ENCODE measurements at regions not wholly inside any gene's neighbourhood (a gene's known extent, or its start where the extent isn't known, plus 50 kb on each side); places are given as distances from the start of the nearest gene placed in this dataset.

GRCh38 chr5:91306497-91306896, 76.6 kb downstream of the ARRDC3 start:
- TF ChIP-seq CTCF (conservative IDR thresholded peaks at IDR 0.05; ENCODE audit: low read depth, low read length) (no peak), EZH2 (IDR thresholded peaks at IDR 0.05; ENCODE audit: borderline replicate concordance, low read depth, low read length, poor library complexity, severe bottlenecking) (no peak)

Measured in A673 (cell line).